PC-9 (cell line): ENCODE measurements at regions not wholly inside any gene's neighbourhood (a gene's known extent, or its start where the extent isn't known, plus 50 kb on each side); places are given as distances from the start of the nearest gene placed in this dataset.

Source experiments
- EZH2 ChIP-seq: fragments of 200-600 bp; sonication (generic); IDR thresholded peaks from 2 replicates; pipeline ENCODE4 v1.8.0; 2017; ENCODE audit warnings: antibody characterized with exemption, low read depth
- TF ChIP-seq, protein P1 (sequence below): fragments of 200-600 bp; sonication (generic); conservative IDR thresholded peaks from 2 replicates; pipeline ENCODE4 v1.6.1; 2017; ENCODE audit warnings: mixed run types, antibody characterized with exemption, mild to moderate bottlenecking, moderate library complexity

DNA sequence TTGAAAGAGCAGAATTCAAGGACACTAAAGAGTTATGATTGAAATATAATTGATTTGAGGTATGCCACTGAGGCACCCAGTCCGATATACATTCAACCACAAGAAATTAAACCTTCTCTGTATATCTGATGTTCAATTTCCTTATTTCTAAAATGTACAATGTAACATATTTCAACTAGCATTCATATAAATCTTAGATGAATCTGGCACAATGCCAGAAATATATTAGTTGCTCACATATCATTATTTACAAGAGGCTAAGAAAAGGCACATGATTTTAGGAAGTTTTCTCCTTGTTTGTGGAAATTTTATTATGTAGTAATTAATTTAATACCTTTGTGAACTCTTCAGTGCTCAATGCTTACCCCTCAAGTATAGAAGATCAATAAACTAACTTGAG, 532.3 kb downstream of the KCNA4 start:
- TF ChIP-seq, protein P1, sequence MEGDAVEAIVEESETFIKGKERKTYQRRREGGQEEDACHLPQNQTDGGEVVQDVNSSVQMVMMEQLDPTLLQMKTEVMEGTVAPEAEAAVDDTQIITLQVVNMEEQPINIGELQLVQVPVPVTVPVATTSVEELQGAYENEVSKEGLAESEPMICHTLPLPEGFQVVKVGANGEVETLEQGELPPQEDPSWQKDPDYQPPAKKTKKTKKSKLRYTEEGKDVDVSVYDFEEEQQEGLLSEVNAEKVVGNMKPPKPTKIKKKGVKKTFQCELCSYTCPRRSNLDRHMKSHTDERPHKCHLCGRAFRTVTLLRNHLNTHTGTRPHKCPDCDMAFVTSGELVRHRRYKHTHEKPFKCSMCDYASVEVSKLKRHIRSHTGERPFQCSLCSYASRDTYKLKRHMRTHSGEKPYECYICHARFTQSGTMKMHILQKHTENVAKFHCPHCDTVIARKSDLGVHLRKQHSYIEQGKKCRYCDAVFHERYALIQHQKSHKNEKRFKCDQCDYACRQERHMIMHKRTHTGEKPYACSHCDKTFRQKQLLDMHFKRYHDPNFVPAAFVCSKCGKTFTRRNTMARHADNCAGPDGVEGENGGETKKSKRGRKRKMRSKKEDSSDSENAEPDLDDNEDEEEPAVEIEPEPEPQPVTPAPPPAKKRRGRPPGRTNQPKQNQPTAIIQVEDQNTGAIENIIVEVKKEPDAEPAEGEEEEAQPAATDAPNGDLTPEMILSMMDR, result no peak
- TF ChIP-seq EZH2, result no peak
